ENCODE measurements at regions not wholly inside any gene's neighbourhood (a gene's known extent, or its start where the extent isn't known, plus 50 kb on each side); places are given as distances from the start of the nearest gene placed in this dataset.

GRCh38 chr12:94802796-94803195 lies 152.4 kb upstream of the TMCC3 start:
- H3K36me3 ChIP-seq (ENCODE audit: insufficient read depth, low read length), result no peaks in the 10 kb centered on the region
- no peak overlapping the region for H3K9ac ChIP-seq (ENCODE audit: low read length)
- no peak overlapping the region for H3K4me2 ChIP-seq (ENCODE audit: low read length)
- peak overlapping the region; percentile 21 for H3K27ac ChIP-seq (ENCODE audit: low read length)
- no peak for TF ChIP-seq TAF1 (IDR thresholded peaks at IDR 0.05; ENCODE audit: low read depth)
- no peak for TF ChIP-seq EZH2 (IDR thresholded peaks at IDR 0.05; ENCODE audit: borderline replicate concordance, insufficient read depth, low read length, poor library complexity, severe bottlenecking)
- no peak for TF ChIP-seq REST (IDR thresholded peaks at IDR 0.05; ENCODE audit: borderline replicate concordance)
- TF ChIP-seq RAD21 (conservative IDR thresholded peaks at IDR 0.05), result no peak
- TF ChIP-seq SMC3 (conservative IDR thresholded peaks at IDR 0.05; ENCODE audit: poor library complexity), result no peak
- no peak for TF ChIP-seq CTCF (IDR thresholded peaks at IDR 0.05; ENCODE audit: poor library complexity, severe bottlenecking)
- no peak for TF ChIP-seq MXI1 (conservative IDR thresholded peaks at IDR 0.05; ENCODE audit: poor library complexity, severe bottlenecking)
- TF ChIP-seq POLR2AphosphoS5 (IDR thresholded peaks at IDR 0.05), result no peak
- TF ChIP-seq EP300 (conservative IDR thresholded peaks at IDR 0.05; ENCODE audit: poor library complexity, severe bottlenecking), result no peak
- no peaks in the 10 kb centered on the region for H4K20me1 ChIP-seq (ENCODE audit: insufficient read depth)
- no peaks in the 10 kb centered on the region for H3F3A ChIP-seq (ENCODE audit: insufficient read depth, low read length, poor library complexity, severe bottlenecking)
- no peak overlapping the region for H2AFZ ChIP-seq (ENCODE audit: low read depth, low read length)
- H3K27me3 ChIP-seq (ENCODE audit: insufficient read depth, low read depth, low read length), result no peaks in the 10 kb centered on the region
- H3K9me3 ChIP-seq (ENCODE audit: low read length), result no peaks in the 10 kb centered on the region
- H3K79me2 ChIP-seq (replicated peaks; ENCODE audit: insufficient read depth, low read length), result no peaks in the 10 kb centered on the region
- no peaks in the 10 kb centered on the region for H3K9me2 ChIP-seq (ENCODE audit: insufficient read depth, low read length)
- H3K4me3 ChIP-seq (ENCODE audit: low read length), result no peak overlapping the region

- H3K9ac ChIP-seq (ENCODE audit: low read length), result no peak overlapping the region
- H4K20me1 ChIP-seq (ENCODE audit: insufficient read depth), result no peaks in the 10 kb centered on the region
- H3K27ac ChIP-seq (ENCODE audit: low read length), result no peak overlapping the region
- no peaks in the 10 kb centered on the region for H3K36me3 ChIP-seq (ENCODE audit: insufficient read depth, low read length)
- H3K4me3 ChIP-seq (ENCODE audit: low read length), result no peak overlapping the region
- no peak overlapping the region for H2AFZ ChIP-seq (ENCODE audit: low read depth, low read length)
- no peaks in the 10 kb centered on the region for H3K79me2 ChIP-seq (replicated peaks; ENCODE audit: insufficient read depth, low read length)
- no peak for TF ChIP-seq SMC3 (conservative IDR thresholded peaks at IDR 0.05; ENCODE audit: poor library complexity)
- no peaks in the 10 kb centered on the region for H3K9me3 ChIP-seq (ENCODE audit: low read length)
- H3F3A ChIP-seq (ENCODE audit: insufficient read depth, low read length, poor library complexity, severe bottlenecking), result no peaks in the 10 kb centered on the region
- H3K9me2 ChIP-seq (ENCODE audit: insufficient read depth, low read length), result no peaks in the 10 kb centered on the region
- no peaks in the 10 kb centered on the region for H3K27me3 ChIP-seq (ENCODE audit: insufficient read depth, low read depth, low read length)
- H3K4me2 ChIP-seq (ENCODE audit: low read length), result no peak overlapping the region
Measured at GRCh38 chr12:94801745-94802144, 151.4 kb upstream of the TMCC3 start.

- TF ChIP-seq MXI1 (conservative IDR thresholded peaks at IDR 0.05; ENCODE audit: poor library complexity, severe bottlenecking) (no peak), SMC3 (conservative IDR thresholded peaks at IDR 0.05; ENCODE audit: poor library complexity) (no peak), EP300 (conservative IDR thresholded peaks at IDR 0.05; ENCODE audit: poor library complexity, severe bottlenecking) (no peak), TAF1 (IDR thresholded peaks at IDR 0.05; ENCODE audit: low read depth) (no peak), CTCF (IDR thresholded peaks at IDR 0.05; ENCODE audit: poor library complexity, severe bottlenecking) (no peak), REST (IDR thresholded peaks at IDR 0.05; ENCODE audit: borderline replicate concordance) (no peak), EZH2 (IDR thresholded peaks at IDR 0.05; ENCODE audit: borderline replicate concordance, insufficient read depth, low read length, poor library complexity, severe bottlenecking) (no peak), POLR2AphosphoS5 (IDR thresholded peaks at IDR 0.05) (no peak), RAD21 (conservative IDR thresholded peaks at IDR 0.05) (no peak)
- H3K27ac ChIP-seq (ENCODE audit: low read length), result peak overlapping the region; percentile 64
- no peaks in the 10 kb centered on the region for H3K79me2 ChIP-seq (replicated peaks; ENCODE audit: insufficient read depth, low read length)
- no peak overlapping the region for H2AFZ ChIP-seq (ENCODE audit: low read depth, low read length)
- H3K9me3 ChIP-seq (ENCODE audit: low read length), result no peaks in the 10 kb centered on the region
- no peaks in the 10 kb centered on the region for H3K27me3 ChIP-seq (ENCODE audit: insufficient read depth, low read depth, low read length)
- H3K9ac ChIP-seq (ENCODE audit: low read length), result no peak overlapping the region
- no peaks in the 10 kb centered on the region for H3K36me3 ChIP-seq (ENCODE audit: insufficient read depth, low read length)
- no peaks in the 10 kb centered on the region for H3K9me2 ChIP-seq (ENCODE audit: insufficient read depth, low read length)
- H3K4me2 ChIP-seq (ENCODE audit: low read length), result no peak overlapping the region
- no peaks in the 10 kb centered on the region for H3F3A ChIP-seq (ENCODE audit: insufficient read depth, low read length, poor library complexity, severe bottlenecking)
- no peak overlapping the region for H3K4me3 ChIP-seq (ENCODE audit: low read length)
- H4K20me1 ChIP-seq (ENCODE audit: insufficient read depth), result no peaks in the 10 kb centered on the region
Measured at GRCh38 chr12:94799136-94799535, 148.8 kb upstream of the TMCC3 start.
